Type B pancreatic cell (in vitro differentiated cells): ENCODE measurements at regions not wholly inside any gene's neighbourhood (a gene's known extent, or its start where the extent isn't known, plus 50 kb on each side); places are given as distances from the start of the nearest gene placed in this dataset.

Source experiments
- DNase-seq: peaks from one replicate; pipeline ENCODE4 v3.0.0; 2021; ENCODE audit warnings: mixed read lengths; ENCODE audit not compliant: unreplicated experiment; ENCODE audit errors: extremely low spot score
- H3K27ac Mint-ChIP-seq: 2 replicates; pipeline ENCODE4 v1.8.0; 2021; ENCODE audit warnings: mild to moderate bottlenecking, mixed read lengths
- H3K27me3 Mint-ChIP-seq: 2 replicates; pipeline ENCODE4 v1.8.0; 2021; ENCODE audit warnings: mixed read lengths
- H3K36me3 Mint-ChIP-seq: 2 replicates; pipeline ENCODE4 v1.8.0; 2021; ENCODE audit warnings: mixed read lengths
- H3K4me1 Mint-ChIP-seq: one replicate; pipeline ENCODE4 v1.8.0; 2021; ENCODE audit warnings: mixed read lengths; ENCODE audit not compliant: unreplicated experiment
- H3K4me3 Mint-ChIP-seq: 2 replicates; pipeline ENCODE4 v1.8.0; 2021; ENCODE audit warnings: mild to moderate bottlenecking, mixed read lengths
- H3K9me3 Mint-ChIP-seq: 2 replicates; pipeline ENCODE4 v1.8.0; 2021; ENCODE audit warnings: mixed read lengths
- TF ChIP-seq, protein P1 (sequence below): fragments of 200-600 bp; sonication (generic); conservative IDR thresholded peaks from 2 replicates; pipeline ENCODE4 v1.5.0; 2021; ENCODE audit warnings: antibody characterized with exemption, mild to moderate bottlenecking

DNA sequence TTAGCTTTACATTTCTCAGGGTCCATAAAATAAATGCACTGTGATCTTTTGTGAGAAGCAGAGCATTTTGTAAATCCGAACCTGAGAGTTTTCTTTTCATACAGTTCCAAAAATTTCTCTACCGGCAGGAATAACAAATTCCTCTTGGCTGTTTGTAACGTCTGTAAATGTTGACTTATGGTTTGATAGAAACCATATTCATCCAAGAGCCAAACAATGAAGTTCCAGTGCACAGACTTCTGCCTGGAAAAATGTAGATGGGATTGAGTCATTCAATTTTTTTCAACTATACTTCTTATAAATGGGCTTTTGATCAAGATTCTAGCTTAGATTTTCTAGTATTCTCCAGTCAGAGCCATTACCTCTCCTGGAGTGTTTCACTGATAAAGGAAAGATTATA, 530.6 kb downstream of the TFEC start:
- Mint-ChIP-seq H3K9me3 (no peaks in the 10 kb centered on the region), H3K4me1 (peaks cover 13% of the 10 kb centered on the region), H3K36me3 (no peaks in the 10 kb centered on the region), H3K27ac (no peak overlapping the region), H3K27me3 (peaks cover 3% of the 10 kb centered on the region), H3K4me3 (no peak overlapping the region)
- TF ChIP-seq, protein P1, sequence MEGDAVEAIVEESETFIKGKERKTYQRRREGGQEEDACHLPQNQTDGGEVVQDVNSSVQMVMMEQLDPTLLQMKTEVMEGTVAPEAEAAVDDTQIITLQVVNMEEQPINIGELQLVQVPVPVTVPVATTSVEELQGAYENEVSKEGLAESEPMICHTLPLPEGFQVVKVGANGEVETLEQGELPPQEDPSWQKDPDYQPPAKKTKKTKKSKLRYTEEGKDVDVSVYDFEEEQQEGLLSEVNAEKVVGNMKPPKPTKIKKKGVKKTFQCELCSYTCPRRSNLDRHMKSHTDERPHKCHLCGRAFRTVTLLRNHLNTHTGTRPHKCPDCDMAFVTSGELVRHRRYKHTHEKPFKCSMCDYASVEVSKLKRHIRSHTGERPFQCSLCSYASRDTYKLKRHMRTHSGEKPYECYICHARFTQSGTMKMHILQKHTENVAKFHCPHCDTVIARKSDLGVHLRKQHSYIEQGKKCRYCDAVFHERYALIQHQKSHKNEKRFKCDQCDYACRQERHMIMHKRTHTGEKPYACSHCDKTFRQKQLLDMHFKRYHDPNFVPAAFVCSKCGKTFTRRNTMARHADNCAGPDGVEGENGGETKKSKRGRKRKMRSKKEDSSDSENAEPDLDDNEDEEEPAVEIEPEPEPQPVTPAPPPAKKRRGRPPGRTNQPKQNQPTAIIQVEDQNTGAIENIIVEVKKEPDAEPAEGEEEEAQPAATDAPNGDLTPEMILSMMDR: no peak
- DNase-seq: no peak

DNA sequence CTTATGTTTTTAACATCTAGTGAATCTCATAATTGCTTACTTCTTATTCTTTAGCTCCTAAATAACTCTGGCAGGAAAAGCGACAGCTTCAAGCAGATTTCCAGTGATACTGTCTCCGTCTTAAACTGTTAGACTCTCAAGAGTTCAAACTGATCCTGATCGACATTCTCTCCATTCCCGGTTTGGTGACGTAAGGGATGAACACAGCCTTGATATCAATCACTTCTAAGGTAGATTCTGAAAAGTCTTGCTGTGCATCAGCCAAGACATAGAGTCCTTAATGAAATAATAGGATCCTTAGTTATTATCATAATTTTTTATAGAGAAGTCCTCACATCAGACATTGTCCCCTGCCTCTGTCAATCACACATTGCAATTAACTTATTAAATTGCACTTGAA, 534.6 kb downstream of the TFEC start:
- TF ChIP-seq, protein P1: no peak
- Mint-ChIP-seq H3K9me3 (no peaks in the 10 kb centered on the region), H3K4me1 (peaks cover 22% of the 10 kb centered on the region), H3K27ac (no peak overlapping the region), H3K4me3 (peak overlapping the region; percentile 12), H3K27me3 (peaks cover 7% of the 10 kb centered on the region), H3K36me3 (no peaks in the 10 kb centered on the region)
- no peak for DNase-seq

DNA sequence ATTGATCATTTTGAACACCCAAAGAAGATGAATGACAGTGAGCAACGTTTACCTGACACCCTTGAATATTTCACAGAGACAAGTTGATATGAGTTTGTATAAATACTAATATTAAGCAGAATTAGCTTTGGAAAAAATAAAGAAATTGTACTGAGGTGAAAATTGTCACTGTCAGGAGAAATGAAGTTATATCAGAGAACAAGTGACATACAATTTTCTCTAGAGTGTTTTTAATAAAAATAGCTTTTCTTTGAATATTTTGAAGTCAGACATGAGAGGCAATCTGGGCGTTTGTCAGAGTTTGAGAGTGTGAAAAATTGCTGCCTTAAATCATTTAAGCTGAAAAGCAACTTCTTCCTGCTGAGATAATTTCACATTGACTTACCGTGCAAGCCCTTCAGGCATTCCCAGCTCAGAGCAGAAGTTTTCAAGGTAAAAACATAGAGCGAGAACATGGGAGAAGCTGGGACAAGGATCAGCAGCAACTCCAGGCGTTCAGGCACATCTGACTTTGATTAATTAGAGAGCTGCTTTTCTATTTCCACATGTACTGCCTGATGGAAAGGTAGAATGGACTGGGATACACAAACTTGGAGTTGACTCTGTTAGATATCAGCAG, 535.9 kb downstream of the TFEC start:
- H3K27ac Mint-ChIP-seq: no peak overlapping the region
- TF ChIP-seq, protein P1: no peak

DNA sequence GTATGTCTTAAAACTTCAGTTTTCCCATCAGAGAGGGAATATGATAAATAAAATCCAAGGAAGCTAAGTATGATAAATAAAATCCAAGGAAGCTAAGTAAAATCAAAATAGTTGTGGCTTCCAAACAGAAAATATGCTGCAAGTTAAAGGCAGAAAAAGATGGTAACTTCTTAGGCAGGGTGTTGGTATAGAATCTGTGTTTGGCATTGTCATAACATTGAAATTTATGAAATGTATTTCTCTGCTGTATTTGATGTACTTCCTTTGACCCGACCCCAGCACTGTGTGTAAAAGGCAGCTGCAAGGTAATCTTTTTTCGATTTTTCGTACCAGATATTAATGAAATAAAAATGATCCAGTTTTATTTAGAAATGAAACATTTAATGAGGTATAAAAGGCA, 537.2 kb downstream of the TFEC start:
- H3K9me3 Mint-ChIP-seq: no peaks in the 10 kb centered on the region
- DNase-seq: no peak
- peaks cover 22% of the 10 kb centered on the region for H3K4me1 Mint-ChIP-seq
- TF ChIP-seq, protein P1: no peak
- no peaks in the 10 kb centered on the region for H3K36me3 Mint-ChIP-seq
- H3K27me3 Mint-ChIP-seq: peaks cover 7% of the 10 kb centered on the region
- H3K4me3 Mint-ChIP-seq: no peak overlapping the region
- no peak overlapping the region for H3K27ac Mint-ChIP-seq

More for the DNA sequence above, 535.9 kb downstream of the TFEC start:
- H3K9me3 Mint-ChIP-seq: no peaks in the 10 kb centered on the region
- no peak overlapping the region for H3K4me3 Mint-ChIP-seq
- no peak for DNase-seq
- H3K27me3 Mint-ChIP-seq: peaks cover 7% of the 10 kb centered on the region
- H3K36me3 Mint-ChIP-seq: no peaks in the 10 kb centered on the region
- H3K4me1 Mint-ChIP-seq: peaks cover 22% of the 10 kb centered on the region

DNA sequence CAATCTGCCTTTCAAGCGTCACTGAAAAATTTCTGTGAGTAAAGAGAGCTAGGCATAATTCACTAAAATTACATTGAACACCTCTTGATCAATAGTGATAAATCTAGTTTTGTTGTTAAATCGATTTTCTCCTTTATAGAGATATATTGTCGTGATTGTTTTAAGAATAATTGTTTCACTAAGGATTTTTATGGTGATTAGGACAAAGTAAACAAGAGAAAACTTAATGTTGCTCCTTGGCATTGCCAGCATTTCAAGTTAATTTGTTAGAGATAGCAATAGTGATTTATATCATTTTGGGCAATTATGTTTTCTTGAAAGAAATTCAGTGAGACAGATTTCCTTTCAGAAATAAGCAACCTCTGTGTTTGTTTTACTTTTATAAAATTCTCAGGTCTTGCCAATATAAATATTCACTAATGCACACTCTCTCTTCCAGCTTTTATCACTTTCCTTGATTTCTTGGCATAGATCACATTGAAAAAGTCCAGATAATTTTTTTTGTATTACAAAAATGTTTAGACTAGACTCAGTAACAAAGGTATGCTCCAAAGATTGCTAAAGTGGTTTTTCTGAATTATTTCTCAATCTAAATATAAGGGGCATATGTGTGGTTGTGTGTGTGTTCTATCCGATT, 538.7 kb downstream of the TFEC start:
- H3K36me3 Mint-ChIP-seq: no peaks in the 10 kb centered on the region
- H3K27ac Mint-ChIP-seq: no peak overlapping the region
- peaks cover 3% of the 10 kb centered on the region for H3K27me3 Mint-ChIP-seq
- TF ChIP-seq, protein P1: no peak
- H3K9me3 Mint-ChIP-seq: no peaks in the 10 kb centered on the region
- H3K4me3 Mint-ChIP-seq: no peak overlapping the region
- peaks cover 18% of the 10 kb centered on the region for H3K4me1 Mint-ChIP-seq
- DNase-seq: no peak
